Fibroblast of skin of left quadriceps (primary cell): ENCODE measurements at regions not wholly inside any gene's neighbourhood (a gene's known extent, or its start where the extent isn't known, plus 50 kb on each side); places are given as distances from the start of the nearest gene placed in this dataset.

ENCODE experiments used
- DNase-seq, 2 experiments: peaks; one replicate each; pipeline ENCODE4 v3.0.0-alpha.2; 2013; ENCODE audit warnings: low read depth in 2 of 2

DNA sequence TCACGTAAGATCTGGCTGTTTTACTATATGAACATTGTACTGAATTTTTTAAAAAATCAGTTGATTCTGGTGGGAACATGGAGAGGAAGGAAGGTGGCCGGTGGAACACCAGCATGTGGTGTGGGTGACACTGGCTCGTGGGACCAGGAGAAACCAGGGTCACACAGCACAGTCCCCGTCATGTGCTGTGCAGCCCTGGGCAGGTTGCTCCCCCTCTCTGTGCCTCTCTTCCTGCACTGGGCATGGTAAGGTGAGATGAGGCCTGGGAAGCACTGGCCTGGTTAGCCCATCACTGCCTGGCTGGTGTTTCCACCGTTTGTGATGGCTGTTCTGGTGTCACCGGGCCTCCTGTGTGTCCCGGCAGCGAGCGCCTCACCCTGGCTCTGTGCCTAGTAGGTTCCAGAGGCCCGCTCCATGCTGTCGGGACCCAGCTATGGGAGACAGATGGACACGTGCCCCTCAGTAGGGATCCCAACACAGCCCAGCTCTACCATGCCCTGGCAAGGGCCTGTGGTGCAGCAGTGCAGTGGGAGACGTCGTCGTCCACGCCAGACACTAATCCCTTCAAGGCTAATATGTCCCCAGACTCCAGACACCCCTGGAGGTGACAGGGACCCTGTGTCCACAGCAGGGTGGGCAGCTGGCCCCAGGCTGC lies 88.2 kb upstream of the LINC01488 start:
- DNase-seq, result no peak

DNA sequence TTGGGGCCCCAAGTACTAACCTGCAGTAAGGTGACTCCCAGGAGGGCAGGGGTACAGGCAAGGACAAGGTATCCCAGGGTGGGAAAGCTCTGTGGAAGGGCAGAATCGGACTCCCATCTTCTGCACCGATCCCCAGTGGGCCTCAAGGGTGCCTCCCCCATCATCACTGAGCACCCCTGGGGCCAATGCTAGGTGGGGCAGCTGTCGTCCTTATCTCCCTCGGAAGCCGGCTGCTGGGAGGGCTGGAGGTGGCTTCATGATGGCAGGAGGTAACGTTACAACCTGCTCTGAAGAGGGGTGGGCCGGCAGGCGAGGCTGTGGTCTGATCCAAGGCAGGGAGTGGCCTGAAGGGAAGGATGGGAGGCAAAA lies 87.6 kb upstream of the LINC01488 start:
- no peak for DNase-seq

DNA sequence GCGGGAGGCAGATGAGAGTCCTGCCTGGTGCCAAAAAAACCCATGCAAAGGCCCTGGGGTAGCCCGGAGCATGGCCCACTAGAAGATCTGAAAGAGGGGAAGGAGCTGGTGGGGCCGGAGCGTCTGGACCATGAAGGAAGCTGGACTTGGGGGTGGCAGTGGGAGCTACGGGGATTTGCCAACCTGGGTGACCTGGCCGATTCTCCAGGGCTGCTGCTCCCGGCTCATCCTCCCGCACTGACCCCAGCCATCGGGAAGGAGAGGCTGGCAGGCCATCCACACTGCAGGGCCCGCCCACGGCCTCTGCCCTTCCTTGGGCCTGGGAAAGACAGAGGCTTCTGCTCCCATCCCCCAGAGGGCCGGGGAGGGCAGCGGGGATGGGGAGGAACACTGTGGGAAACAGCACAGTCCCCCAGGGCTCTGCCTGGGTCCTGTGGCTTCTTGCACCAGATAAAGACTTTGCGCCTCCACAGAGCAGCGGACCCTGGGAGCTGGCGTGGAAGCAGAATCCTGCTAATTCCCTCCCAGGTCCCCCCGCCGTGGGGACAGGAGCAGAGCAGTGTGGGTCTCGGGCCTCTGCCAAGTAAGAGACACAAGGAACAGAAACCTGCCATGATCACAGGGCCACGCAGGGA lies 87.1 kb upstream of the LINC01488 start:
- DNase-seq, result no peak

DNA sequence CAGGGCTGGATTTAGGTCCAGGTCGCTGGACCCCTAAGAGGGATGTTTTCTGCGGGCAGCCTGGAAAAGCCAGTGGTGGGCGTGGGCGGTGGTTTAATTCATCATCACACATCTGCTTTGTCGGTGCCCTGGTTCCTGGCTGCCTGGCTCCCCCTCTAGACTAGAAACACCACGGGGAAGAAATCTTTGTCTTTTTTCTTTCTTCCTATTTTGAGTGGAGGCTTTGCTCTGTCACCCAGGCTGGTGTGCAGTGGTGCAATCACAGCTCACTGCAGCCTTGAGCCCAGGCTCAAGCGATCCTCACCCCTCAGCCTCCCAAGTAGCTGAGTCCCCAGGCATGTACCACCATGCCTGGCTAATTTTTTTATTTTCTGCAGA lies 86.6 kb upstream of the LINC01488 start:
- DNase-seq, result no peak

DNA sequence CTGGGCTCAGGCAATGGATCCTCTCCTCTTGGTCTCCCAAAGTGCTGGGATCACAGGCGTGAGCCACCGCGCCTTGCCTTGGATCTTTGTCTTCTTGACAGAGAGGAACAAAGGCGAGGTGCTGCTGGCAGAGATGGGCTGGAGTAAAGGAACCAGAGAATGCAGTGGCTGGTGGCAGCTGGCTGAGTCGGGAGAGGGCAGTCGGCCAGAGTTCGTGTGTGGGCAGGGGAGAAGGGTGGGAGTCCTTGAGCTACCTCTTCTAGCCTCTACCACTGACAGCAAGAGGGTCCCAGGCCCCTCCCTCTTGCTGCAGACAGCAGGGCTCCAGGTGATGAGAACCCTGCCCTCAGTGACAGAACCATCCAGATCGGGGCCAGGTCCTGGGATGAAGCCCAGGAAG lies 86.2 kb upstream of the LINC01488 start:
- no peak for DNase-seq

DNA sequence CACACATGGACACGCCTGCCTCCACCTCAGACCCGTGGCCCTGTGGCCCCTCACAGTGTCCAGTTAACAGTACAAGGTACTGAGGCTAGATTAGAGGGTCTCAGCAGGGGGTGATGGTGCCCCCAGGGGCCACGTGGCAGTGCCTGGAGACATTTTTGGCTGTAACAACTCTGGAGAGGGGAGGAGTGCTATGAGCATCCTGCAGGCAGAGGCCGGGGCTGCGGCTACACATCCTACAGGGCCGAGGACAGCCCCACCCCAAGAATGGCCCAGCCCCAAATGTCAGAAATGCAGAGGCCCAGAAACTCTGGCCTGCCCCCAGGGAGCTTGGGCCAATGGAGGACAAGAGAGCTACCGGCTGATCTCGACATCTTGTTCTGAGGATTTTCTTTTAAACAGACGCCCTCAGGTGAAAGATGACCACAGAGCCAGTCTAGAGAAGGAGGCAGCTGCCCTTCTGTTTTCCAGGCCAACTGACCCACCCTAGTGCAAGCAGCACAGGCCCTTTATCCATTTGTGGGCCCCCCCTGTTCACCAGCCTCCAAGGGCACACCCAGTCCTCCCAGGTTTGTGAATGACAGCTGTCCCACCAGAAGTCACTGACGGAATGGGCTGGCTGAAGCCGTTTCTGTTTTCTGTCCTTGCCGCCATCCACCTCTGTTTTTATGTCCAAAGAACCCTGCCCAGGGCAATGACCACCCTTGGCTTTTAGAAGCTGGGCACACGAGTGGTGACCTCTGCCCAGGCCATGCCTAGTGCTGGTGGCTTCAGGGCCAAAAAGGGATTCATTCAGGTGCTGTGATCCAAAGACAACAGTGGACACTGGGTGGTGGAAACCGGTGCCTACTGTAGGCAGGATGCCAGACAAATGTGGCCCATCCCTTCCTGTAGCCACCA lies 85.2 kb upstream of the LINC01488 start:
- DNase-seq, result no peak

DNA sequence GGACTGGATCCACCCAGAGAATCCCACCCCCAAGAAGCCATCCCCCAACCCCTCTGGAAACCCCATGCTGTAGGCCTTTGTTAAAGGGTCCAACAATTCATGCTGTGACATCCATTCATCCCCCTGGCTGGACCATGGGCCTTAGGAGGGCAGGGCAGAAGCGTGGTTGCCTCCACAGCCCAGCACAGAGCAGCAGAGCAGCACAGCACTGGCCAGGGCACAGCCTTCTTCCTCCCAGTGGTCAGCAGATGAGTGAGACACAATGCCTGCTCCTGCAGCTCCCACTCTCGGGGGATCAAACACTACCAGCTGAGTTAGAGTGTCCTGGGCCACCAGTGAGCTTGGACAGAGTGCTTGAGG lies 84.5 kb upstream of the LINC01488 start:
- DNase-seq, result no peak

DNA sequence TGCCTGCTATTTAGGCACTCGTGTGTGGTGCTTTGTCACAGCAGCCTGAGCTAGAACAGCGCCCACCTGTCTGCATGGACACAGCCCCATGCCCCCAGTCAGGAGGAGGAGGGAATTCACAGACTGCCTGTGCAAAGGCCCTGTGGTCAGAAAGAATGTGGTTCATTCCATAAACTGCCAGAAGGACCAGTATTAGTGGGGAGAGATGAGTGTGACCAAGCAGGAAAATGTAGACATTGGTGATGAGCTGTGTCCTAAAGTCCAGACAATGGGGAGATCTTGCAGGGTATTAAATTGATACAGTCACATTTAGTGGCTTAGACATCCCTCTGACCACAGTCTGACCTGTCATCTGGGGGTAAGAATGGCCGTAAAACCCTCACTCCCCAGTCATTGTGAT lies 83.7 kb upstream of the LINC01488 start:
- no peak for DNase-seq

DNA sequence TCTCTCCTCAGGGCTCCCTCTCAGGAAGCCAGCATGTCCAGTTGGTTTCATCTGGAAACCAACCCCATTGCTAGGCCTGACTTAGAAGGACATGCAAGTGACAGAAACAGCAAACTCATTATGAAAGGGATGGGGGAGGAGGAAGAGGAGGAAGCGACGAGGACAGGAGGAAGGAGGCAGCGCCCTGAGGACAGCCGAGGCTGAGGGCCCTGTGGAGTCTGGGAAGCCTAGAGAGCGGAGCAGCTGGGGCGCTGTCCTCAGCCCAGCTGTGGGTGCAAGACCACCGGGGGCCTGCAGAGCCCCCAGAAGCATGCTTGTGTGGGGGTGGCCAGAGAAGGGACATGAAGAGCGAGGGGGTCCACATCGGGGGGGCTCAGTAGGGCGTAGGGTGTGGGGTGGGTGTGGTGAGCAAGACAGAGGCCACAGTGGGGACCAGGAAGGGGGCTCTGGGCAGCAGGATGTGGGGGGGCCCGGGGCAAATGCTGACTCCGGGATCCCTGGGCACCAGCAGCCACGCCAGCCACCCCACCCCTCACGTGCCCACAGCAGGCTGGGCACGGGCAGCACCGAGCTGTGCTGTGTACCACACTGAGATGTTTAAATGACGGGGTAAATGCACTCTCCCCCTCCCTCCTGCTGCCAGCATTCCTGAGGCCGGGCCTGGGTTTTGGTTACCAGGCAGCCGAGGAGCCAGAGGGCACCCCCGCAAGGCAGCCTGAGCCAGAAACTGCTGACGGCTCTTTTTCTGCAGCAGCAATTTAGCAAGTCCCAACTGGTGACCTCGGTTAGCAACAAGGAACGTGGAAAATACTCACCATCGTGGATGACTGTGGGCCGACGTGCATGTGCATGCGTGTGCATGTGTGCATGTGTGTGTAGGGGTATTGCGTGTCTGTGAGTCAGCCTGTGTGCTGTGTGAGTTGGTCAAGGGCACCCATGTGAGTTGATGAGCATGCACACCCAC lies 82.7 kb upstream of the LINC01488 start:
- no peak for DNase-seq

DNA sequence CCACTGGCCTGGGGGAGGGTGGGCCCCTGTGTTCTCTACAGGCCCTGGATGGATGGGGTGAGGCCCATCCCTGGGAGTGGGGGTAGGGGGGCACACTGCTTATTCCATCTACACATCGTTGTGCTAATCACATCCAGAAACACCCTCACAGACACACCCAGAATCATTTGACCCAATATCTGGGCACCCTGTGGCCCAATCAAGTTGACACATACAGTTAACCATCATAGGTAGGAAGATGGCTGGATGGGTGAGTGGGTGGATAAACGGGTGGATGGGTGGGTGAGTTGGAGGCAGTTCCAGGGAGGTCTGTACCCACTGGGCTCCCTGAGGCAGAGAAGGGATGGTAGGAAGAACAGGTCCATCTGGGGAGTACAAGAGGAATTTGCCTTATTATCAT lies 81.3 kb upstream of the LINC01488 start:
- DNase-seq, result no peak

DNA sequence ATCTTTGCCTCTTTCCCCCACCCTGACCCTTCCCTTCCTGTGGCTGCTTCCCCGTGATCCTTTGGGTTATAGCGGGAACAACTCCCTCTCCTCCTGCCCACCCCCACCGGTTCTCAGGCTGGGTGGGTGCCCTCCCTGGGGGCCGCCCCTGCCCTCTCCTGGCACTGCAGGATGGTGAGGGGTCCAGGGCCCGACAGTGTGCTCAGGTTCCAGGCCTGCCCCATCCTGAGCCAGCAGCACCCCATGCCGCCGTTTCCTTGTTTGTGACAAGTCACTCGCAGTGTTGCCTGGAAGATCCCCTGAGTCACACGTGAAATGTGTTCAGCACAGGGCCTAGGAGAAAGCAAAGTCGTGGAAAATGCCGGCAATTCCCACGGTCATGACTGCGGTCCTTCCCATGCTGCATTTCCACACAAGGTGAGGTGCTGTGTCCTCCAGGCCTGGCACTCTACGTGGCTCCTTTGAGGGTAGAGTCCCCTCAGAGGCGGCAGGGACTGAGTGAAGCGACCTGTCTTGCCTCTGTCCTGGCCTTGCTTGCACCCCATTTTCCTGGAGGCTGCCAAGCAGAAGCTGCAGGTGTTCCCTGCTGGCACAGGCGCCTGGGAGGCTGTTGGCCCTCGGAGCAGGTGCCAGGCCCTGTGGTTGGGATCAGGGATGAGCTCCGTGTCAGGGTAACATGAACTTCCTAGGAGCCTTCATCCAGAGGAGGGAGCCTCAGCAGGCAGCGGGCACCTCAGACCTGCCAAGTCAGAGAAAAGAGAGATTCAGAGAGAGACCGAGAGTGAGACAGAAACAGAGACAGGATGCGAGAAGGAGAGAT lies 80.5 kb upstream of the LINC01488 start:
- no peak for DNase-seq

DNA sequence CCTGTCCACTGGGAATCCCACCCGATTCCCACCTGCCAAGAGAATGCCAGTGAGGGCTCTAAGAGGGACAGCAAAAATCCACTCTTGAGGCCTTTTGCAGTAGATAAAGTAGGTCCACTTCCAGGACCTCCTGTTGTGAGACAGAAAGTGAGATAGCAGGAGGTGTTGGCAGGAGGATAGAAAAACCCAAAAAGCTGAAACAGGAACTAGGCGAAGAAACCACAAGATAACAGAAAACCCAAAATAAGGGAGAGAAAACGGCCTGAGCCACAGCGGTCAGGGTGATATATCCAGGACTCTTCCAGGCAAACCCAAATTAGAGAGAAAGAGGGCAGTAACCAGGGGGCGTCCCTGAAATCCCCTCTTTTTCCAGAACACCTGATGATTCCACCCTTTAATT lies 79.7 kb upstream of the LINC01488 start:
- no peak for DNase-seq

DNA sequence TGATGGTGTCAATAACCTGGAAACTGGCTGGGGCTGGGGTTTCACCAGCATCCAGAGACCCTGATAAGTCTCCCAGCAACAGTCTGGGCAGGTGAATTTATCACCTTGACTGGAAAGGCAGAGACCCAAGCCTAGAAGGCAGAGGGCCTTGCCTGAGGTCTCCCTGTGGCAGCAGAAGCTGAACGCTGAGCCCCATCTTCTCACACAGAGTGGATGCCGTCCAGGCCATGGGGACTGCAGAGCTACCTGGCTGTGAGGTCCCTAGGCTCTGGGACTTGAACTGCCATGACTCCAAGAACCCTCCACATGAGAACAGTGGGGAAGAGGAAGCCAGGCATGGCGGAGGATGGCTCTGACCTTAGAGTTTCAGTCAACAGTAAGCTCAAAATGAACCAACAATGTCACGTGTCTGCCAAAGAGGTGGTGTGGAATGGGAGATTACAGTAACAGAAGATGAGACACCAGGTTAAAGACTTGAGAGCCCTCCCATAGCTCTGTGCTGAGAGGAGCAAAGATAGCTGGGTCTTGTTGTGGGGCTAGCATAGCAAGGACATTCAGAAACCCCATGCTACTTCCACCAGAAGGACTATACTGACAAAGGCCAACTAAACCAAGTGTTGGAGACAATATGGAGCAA lies 79.1 kb upstream of the LINC01488 start:
- no peak for DNase-seq

DNA sequence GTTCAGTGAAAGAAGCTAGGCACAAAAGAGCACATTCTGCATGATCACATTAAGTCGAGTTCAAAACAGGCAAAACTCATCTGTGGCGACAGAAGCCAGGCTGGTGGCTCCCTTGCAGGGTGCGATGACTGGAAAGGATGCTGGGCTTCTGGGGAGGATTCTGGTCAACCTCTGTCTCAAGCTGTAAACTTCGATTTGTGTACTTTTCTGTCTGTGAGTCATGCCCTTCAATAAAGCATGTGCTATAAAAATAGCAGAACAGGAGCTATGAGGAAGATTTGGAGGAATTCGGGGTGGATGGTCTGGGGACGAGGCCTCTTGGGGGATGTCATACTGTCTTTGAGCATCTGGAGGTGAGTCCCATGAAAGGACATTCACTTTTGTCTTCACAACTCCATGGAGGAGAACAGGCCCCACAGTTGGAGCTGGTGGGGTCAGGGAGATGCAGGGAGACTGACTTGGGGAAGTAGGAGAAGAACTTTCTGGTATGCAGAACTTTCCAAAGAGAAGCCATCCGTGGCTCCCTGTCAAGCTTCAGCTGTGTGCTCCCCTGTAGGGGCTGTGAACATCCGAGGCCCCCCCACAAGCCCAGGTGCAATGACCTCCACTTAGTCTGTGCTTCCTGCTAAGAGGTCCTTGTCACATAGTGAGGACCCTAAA lies 77.8 kb upstream of the LINC01488 start:
- peak in 1 of 2 experiments; percentile 8 for DNase-seq

DNA sequence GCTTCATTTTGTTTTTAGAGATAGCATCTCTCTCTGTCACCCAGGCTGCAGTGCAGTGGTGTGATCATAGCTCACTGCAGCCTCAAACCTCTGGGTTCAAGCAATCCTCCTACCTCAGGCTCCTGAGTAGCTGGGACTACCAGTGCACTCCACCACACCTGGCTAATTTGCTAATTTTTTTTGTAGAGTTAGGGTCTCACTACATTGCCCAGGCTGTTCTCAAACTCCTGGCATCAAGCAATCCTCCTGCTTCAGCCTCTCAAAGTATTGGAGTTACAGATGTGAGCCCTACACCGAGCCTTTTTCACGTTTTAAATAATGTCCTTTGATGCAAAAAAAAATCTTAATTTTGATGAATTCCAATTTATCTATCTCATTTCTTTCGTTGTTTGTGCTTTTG lies 75.4 kb upstream of the LINC01488 start:
- DNase-seq, result no peak

DNA sequence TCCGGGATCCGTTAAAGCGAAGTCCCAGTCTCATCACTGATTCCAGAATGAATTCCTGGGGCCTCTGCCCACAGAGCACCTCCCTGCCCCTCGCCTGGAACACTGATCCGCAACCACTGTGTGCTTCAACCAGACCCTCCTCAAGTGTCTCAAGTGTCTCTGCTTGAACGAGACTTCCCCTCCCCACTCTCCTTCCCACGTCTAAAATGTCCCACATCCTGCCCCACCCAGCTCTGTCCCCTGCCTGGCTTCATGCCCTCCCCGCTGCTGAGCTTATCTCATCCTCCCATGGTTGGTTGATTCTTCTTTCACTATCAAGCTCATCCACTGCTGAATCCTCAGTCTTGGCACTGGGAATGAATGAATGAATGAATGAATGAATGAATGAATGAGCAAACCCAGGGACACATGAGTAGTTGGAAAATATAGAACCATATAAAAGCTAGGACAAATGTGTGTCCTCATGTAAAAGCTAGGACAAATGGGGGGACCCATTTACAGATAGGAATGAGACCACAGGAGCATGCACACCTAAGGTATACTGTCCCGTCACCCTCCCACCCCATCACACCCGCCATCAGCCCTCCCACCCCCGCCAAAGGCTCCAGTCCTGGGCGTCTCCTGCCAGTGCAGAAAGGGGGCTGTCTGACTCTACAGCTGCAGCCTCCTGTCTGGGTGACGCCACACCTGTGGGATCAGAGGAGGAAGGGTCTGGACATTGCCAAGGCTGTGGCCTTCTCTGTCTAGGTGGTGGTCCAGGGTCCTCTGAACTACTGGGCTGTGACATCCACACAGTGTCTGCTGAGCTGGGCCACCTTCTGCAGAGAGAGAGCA lies 71.4 kb upstream of the LINC01488 start:
- no peak for DNase-seq

DNA sequence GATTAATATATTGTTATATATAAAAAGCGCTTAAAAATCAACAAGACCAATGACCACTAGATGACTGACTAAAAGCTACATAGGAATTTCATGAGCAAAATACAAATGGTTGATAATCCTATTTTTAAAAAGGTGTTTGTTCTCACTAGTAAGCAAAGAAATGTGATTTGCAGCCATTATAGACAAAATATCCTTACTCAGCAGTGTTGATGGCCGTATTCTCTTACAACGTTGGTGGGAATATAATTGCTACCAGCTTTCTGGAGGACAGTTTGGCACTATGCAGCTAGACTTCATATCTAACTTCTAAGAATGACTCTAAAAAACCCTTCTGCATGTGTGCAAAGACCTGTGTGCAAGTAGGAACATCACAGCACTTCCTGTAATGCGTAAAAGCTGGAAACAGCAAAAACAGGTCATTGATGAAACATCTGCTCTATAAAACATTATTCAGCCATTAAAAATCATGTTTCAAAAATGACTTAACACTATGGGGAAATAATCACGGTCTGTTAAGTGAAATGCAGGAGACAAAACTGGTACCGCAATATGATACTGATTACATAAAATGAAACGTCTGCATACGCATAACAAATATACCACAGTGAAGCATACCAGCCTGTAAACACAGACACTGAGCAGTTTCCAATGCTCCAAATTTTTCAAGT lies 70.1 kb upstream of the LINC01488 start:
- peak; percentile 10 to 18 for DNase-seq

DNA sequence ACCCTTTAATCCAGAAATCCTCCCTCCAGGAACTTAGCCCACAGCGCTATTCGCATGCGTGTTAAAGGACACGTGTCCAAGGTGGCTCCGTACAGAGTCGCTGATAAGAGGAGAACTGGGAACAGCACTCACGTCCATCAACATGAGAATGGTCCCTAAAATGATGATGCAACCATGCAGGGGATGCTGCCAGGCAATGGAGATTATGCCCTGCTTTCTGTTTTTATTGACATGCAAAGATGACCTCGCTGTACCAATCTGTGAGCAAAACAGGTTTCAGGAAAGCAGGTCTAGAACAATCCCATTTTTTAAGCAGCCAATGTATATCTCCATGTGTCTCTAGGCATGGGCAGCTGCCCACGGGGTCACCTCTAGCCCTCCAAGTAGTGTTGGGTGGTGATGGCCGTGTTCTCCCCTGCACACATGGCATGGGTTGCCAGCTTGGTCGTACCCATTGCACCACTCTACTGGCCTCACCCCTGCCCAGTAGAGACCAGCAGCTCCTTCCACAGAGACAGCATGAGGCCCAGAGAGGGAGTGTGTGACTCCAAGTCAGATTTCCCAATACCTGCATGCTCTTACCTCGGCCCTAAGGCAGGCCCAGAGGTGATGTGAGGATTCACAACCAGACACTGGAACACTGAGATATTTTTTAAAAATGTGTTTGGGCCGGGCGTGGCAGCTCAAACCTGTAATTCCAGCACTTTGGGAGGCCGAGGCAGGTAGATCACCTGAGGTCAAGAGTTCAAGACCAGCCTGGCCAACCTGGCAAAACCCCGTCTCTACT lies 68.3 kb upstream of the LINC01488 start:
- DNase-seq, result no peak
